NCI-H446 (cell line): ENCODE measurements at regions not wholly inside any gene's neighbourhood (a gene's known extent, or its start where the extent isn't known, plus 50 kb on each side); places are given as distances from the start of the nearest gene placed in this dataset.

Source experiments
- DNase-seq, 2 experiments: peaks; one replicate each; lab custom pipeline; 2025; lab: John Stamatoyannopoulos, UW

GRCh38 chr12:67586951-67587350 is 61.6 kb upstream of the DYRK2 start:
- DNase-seq = no peak

DNA sequence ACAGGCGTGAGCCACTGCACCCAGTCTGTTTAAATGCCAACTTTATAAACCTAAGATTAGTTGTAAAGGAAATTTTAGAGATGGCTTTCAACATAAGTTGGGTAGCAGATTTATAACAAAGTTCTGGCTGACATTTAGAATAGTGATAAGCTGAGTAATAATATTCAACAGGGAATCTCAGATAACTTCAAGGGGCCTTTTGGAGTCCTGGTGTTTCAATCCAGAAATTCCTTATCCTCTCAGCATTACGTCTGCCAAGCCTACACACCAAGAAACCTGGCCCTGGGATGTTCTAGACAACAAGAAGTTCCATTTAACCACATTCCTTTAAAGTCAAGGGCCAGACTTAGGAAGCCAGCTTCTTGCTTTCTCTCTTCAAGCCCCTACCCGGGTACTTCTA is 59.5 kb upstream of the DYRK2 start:
- no peak for DNase-seq

DNA sequence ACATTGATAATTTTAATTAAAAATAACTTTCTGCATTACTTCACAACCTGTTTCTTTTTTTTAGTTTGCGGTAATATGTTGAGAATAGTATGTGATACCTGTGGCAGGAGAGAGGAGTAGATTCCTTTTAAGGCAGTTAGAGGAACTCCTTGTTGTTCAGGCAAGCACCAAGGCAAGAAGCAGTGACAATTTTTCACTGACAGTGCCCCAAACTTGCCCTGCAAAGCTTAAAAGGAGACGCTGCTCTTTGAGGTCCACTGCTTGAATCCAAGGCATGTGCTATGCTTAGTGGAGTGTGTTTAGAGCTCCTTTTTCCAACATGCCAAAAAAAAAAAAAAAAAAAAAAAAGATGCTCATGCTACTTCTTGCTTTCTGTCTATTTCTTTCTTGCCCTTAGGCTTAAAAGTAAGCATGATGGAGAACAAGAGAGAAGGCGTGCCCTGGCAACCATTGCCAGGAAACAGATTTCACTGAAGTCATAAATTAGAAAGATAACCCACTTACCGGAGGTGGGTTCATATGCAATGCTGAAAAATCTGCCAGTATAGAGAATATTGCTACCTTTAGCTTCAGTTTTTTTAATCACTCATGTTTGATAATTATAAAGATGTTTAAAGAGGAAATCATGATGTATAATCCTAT is 58.3 kb upstream of the DYRK2 start:
- no peak for DNase-seq

DNA sequence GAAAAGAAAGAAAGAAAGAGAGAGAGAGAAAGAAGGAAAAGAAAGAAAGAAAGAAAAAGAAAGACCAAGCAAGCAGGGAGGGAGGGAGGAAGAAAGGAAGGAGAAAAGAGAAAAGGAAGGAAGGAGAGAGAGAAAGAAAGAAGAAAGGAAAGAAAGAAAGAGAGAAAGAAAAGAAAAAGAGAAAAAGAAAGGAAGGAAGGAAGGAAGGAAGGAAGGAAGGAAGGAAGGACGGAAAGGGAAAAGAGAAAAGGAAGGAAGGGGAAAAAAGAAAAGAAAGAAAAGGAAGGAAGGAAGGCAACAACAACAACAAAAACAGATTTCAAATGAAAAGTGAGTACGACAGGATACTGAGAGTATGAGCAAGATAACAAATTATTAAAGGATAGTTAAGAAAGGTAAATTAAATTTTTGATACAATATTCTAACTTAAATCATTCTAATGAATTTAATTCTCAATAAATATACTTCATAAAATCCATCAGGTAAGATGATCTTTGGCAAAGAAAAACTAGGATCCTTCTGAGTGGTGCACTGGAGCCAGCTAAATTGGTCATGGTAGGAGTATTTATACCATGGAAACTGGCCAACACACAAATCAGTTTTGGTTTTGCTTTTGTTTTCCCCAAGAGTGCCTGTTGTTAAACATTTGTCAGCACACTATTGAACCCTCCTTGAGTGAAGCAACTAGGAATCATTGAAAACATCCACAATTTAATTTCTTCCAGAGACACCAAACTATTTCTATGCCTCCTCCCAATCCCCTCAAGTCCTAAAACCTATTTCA is 56.1 kb upstream of the DYRK2 start:
- DNase-seq = peak in 1 of 2 experiments; percentile 5

DNA sequence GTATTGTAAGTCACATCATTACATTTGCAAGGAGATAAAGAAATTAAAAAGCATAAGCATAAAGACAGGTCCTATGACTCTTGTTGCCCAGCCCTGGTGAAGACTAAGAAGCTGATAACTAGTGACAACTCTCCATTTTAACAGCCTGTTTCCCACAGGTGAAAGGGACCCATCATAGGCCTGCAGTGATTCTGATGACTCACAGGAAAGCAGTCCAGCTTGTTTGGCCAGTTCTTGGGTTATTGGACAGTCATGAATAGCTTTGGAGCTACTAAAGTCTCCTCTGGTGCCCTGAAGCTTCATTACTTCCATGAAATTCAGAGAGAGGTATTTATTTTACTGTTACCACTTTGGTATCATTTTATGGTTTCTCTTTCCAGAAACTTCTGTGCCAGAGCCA is 55.5 kb upstream of the DYRK2 start:
- no peak for DNase-seq

DNA sequence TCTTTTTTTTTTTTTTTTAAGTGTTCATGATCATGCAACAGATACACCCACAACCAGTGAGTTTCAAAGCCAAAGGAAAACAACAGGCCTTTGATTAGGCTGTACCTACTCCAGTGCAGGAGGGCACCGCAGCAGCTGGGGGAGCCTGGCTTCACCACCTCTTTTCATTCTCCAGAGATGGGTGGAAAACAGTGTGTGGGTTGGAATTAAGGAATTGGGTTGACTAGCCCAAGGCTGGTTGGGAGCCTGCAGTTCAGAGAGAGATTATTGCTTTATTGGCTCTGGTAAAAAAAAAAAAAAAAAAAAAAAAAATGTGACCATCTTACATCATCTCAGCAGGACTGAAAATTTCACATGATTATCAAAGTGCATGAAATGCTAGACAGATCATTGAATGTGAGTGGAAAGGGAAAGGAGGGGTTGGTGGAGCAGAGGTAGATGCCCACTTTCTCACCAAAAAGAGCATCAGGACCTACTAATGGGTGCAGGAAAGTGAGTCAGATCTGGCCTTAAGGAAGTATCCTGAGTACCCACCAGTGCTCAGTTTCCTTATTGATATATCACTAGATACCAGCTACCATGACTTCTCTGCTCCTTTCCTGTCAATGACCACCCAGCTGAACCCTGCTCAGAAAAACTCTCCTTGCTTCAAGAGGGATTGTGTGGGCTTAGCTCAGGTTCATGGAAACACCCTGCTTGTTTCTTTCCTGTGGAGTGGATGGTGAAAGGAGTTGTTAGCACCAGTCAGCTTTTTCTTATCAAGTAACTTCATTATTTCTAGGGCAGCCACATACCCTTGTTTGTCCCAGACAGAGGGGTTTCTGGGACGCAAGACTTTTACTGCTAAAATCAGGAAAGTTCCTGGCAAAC is 54.8 kb upstream of the DYRK2 start:
- no peak for DNase-seq

DNA sequence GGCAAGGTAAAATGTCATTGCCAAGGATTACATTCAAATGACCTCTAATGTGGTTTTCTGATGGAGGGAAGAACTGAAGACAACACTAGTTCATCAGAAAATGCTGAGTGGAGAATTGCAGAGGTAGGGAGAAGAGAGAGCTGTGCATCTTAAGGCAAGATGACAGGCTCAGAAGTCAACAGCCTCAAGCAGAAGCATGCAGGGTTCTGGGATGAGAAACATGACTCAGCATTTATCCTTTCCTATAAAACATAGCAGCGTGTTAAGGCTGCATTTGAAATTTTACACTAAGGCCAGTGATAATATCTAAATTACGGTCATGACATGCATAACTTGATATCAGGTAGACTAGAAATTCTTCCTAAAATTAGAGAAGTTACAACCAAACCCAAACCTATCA is 53.7 kb upstream of the DYRK2 start:
- no peak for DNase-seq

DNA sequence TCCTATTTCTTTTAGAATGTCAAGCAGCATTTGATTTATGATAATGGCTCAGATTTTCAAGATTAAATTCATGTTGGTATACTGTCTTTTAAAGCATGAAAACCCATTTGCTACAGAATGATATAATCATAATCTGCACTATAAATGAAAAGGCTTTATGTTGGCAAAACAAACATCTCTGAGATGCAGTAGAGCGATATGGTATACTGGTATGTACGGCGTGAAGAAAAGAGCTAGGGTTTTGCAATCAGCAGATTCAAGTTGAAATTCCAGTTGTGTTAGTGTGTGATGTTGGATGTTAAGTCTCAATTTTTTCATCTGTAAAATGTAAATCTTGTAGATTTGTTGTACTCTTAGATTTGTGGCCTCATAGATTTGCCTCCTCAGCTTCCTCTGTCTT is 53.2 kb upstream of the DYRK2 start:
- DNase-seq = no peak

GRCh38 chr12:67598598-67598997 is 49.9 kb upstream of the DYRK2 start:
- no peak for DNase-seq
